ENCODE measurements at regions not wholly inside any gene's neighbourhood (a gene's known extent, or its start where the extent isn't known, plus 50 kb on each side); places are given as distances from the start of the nearest gene placed in this dataset.

DNA sequence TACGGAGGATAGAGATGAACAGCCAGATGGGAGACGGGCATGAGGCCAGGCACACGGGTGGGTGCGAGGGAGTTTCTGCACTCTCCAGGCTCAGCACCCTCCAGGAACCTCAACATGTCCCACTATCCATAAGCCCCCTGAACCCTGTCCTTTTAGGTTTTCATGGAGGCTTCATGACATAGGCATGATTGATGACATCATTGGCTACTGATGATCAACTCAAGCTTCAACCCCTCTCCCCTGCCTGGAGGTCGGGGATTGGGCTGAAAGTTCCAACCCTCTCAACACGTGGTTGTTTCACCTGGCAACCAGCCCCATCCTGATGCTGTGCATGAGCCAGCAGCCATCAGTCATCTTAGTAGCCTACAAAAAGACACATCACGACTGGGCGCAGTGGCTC is 360.7 kb upstream of the AUTS2 start:
- TF ChIP-seq EZH2phosphoT487 (IDR thresholded peaks at IDR 0.05; ENCODE audit: insufficient read depth, low read depth) (no peak), EZH2 (IDR thresholded peaks at IDR 0.05; ENCODE audit: insufficient read depth, poor library complexity, severe bottlenecking) (no peak)

Data from GM23248 (cell line).